Cardiac muscle cell (in vitro differentiated cells and primary cell): ENCODE measurements at regions not wholly inside any gene's neighbourhood (a gene's known extent, or its start where the extent isn't known, plus 50 kb on each side); places are given as distances from the start of the nearest gene placed in this dataset.

ENCODE experiments used
- DNase-seq, 2 donors: peaks; one replicate each; pipeline versions ENCODE4 v3.0.0 to v3.0.0-alpha.2; 2010 to 2017; ENCODE audit warnings: low read depth in 1 of 2, low spot score in 1 of 2
- H3K27ac ChIP-seq: fragments of 200-600 bp; sonication (generic); 2 replicates; pipeline ENCODE4 v1.5.1; 2016
- H3K27me3 ChIP-seq: fragments of 200-600 bp; sonication (generic); 2 replicates; pipeline ENCODE4 v1.6.0; 2016; ENCODE audit warnings: control low read depth
- H3K36me3 ChIP-seq: fragments of 200-600 bp; sonication (generic); 2 replicates; pipeline ENCODE4 v1.5.1; 2016; ENCODE audit warnings: control low read depth
- H3K4me1 ChIP-seq: fragments of 200-600 bp; sonication (generic); 2 replicates; pipeline ENCODE4 v1.8.1; 2017; ENCODE audit warnings: low read depth, mild to moderate bottlenecking, mixed run types
- H3K4me3 ChIP-seq: fragments of 200-600 bp; sonication (generic); 2 replicates; pipeline ENCODE4 v1.5.1; 2016; ENCODE audit warnings: mild to moderate bottlenecking
- H3K9me3 ChIP-seq: fragments of 200-600 bp; sonication (generic); 2 replicates; pipeline ENCODE4 v1.5.1; 2017; ENCODE audit warnings: low read depth, mild to moderate bottlenecking, control low read depth
- CTCF ChIP-seq: IDR thresholded peaks from 2 replicates; pipeline ENCODE4 v1.5.1; 2012; ENCODE audit warnings: low read depth, mild to moderate bottlenecking, low read length

- H3K4me1 ChIP-seq = no peaks in the 10 kb centered on the region
- no peak for TF ChIP-seq CTCF
- H3K27me3 ChIP-seq = peaks cover 65% of the 10 kb centered on the region
- no peak overlapping the region for H3K27ac ChIP-seq
- no peaks in the 10 kb centered on the region for H3K9me3 ChIP-seq
- no peak overlapping the region for H3K4me3 ChIP-seq
- H3K36me3 ChIP-seq = no peaks in the 10 kb centered on the region
- DNase-seq = no peak
These were observed 103.6 kb upstream of the VPREB1 start for GRCh38 chr22:22141031-22141430.

GRCh38 chr22:22139364-22139763, 105.2 kb upstream of the VPREB1 start:
- no peak for DNase-seq
- no peak for TF ChIP-seq CTCF
- H3K9me3 ChIP-seq = no peaks in the 10 kb centered on the region
- H3K36me3 ChIP-seq = no peaks in the 10 kb centered on the region
- peaks cover 74% of the 10 kb centered on the region for H3K27me3 ChIP-seq
- no peak overlapping the region for H3K27ac ChIP-seq
- H3K4me3 ChIP-seq = no peak overlapping the region
- no peaks in the 10 kb centered on the region for H3K4me1 ChIP-seq

- Histone ChIP-seq H3K9me3 (no peaks in the 10 kb centered on the region), H3K4me3 (no peak overlapping the region), H3K36me3 (no peaks in the 10 kb centered on the region), H3K27me3 (peaks cover 71% of the 10 kb centered on the region), H3K4me1 (no peaks in the 10 kb centered on the region), H3K27ac (no peak overlapping the region)
- no peak for DNase-seq
- no peak for TF ChIP-seq CTCF
These were observed 105.7 kb upstream of the VPREB1 start for GRCh38 chr22:22138915-22139314.

GRCh38 chr22:22137891-22138290, 106.7 kb upstream of the VPREB1 start:
- H3K36me3 ChIP-seq = no peaks in the 10 kb centered on the region
- H3K27me3 ChIP-seq = peaks cover 70% of the 10 kb centered on the region
- no peak for DNase-seq
- H3K4me3 ChIP-seq = no peak overlapping the region
- H3K27ac ChIP-seq = no peak overlapping the region
- no peaks in the 10 kb centered on the region for H3K9me3 ChIP-seq
- no peak for TF ChIP-seq CTCF
- H3K4me1 ChIP-seq = no peaks in the 10 kb centered on the region

- TF ChIP-seq CTCF = no peak
- peaks cover 68% of the 10 kb centered on the region for H3K27me3 ChIP-seq
These were observed 110.7 kb upstream of the VPREB1 start for GRCh38 chr22:22133910-22134309.

More at GRCh38 chr22:22133910-22134309, 110.7 kb upstream of the VPREB1 start:
- H3K4me1 ChIP-seq = no peaks in the 10 kb centered on the region
- no peaks in the 10 kb centered on the region for H3K9me3 ChIP-seq
- no peak overlapping the region for H3K4me3 ChIP-seq
- H3K27ac ChIP-seq = no peak overlapping the region
- DNase-seq = no peak
- no peaks in the 10 kb centered on the region for H3K36me3 ChIP-seq
